ENCODE measurements at regions not wholly inside any gene's neighbourhood (a gene's known extent, or its start where the extent isn't known, plus 50 kb on each side); places are given as distances from the start of the nearest gene placed in this dataset.

GRCh38 chr2:107278672-107279071 is 392.7 kb upstream of the ST6GAL2 start:
- TF ChIP-seq BDP1 (IDR thresholded peaks at IDR 0.05; ENCODE audit: insufficient read depth, insufficient read length): no peak
- TF ChIP-seq CBX5 (IDR thresholded peaks at IDR 0.05; ENCODE audit: borderline replicate concordance, low read depth): no peak
- TF ChIP-seq CTCF (IDR thresholded peaks at IDR 0.05 in 2 of 3, conservative IDR thresholded peaks at IDR 0.05 in 1 of 3; ENCODE audit: insufficient read depth in 2 of 3, low read depth in 1 of 3, low read length in 3 of 3): no peak

Measured in K562 (cell line).